GM19397 (cell line): ENCODE measurements at regions not wholly inside any gene's neighbourhood (a gene's known extent, or its start where the extent isn't known, plus 50 kb on each side); places are given as distances from the start of the nearest gene placed in this dataset.
"Not testable (repeated sequence)": the region's sequence is repeated elsewhere in the genome, so short reads cannot be mapped to it uniquely, and the experiment has no call there.

Experiments
- ATAC-seq: cut with Tn5 transposase; IDR thresholded peaks from one replicate; pipeline ENCODE4 v1.9.1; 2021; ENCODE audit warnings: mild to moderate bottlenecking, moderate library complexity; ENCODE audit not compliant: unreplicated experiment

DNA sequence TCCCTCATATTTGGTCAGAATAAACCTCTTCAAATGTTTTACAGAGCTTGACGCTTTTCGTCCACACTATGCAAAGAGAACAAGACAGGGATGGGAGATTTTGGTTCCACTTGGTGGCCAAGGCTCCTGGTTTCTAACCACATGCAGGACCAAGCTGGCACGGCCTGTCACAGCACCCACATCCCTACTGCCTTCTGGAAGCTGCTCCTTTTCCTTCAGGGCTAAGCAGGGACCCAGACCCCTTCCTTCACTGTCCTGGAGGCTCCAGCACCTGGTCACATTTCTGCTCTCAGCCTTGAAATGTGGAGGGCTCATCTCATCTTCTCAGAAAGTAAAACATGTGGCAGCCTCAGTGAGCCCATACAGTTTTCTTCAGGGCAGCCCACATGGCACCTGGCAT, 50.4 kb upstream of the ARHGEF7 start:
- ATAC-seq = no peak

DNA sequence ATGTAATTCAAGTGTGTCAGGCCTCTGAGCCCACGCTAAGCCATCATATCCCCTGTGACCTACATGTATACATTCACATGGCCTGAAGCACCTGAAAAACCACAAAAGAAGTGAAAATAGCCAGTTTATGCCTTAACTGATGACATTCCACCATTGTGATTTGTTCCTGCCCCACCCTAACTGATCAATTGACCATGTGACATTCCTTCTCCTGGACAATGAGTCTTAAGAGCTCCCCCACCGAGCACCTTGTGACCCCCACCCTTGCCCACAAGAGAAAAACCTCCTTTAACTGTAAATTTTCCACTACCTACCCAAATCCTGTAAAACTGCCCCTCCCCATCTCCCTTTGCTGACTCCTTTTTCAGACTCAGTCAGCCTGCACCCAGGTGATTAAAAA, 52.1 kb upstream of the ARHGEF7 start:
- no peak for ATAC-seq

DNA sequence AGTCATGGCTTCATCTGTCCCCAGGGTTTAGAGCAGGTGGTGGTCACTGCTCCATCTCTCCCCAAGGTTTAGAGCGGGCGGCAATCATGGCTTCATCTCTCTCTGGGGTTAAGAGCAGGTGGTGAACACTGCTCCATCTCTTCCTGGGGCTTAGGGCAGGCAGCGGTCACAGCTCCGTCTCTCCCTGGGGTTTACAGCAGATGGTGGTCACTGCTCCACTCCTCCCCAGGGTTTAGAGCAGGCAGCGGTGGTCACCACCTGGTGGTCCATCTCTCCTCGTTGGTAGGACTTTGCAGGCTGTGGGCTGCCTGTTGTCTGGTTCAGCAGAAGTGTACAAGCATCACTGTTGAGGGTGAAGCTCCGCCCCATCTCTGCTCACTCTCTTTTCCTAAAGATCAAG, 52.8 kb upstream of the ARHGEF7 start:
- ATAC-seq = no peak

DNA sequence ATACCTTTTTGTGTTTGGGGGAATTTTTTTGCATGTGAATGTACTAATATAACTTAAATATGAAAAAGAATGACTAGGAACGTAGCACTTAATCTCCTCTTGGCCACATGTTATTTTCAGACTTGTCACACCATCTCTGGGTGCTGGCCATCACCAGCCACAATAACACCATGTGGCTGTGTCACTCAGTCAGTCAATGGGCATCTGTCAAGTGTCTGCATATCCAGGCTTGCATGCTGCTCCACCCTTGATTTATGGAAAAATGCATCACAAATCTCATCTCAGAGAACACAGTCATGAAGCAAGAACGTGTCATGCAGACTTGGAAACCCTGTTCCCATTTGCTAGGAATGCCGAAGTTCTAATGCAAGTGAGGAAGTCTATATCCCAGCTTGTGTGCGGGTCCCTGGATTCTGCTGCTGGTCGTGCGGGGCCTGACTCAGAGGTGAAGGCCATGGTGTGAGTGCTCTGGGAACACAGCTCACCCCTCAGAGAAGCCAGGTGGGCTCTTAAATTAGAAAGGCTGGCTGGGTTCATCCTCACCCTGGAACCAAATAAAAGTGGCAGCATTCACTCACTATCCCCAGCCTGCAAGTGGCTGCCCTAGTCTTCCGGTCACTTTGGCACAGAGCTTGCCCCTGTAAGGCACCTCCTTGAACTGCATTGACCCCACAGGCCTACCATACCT, 53.6 kb upstream of the ARHGEF7 start:
- ATAC-seq = no peak

DNA sequence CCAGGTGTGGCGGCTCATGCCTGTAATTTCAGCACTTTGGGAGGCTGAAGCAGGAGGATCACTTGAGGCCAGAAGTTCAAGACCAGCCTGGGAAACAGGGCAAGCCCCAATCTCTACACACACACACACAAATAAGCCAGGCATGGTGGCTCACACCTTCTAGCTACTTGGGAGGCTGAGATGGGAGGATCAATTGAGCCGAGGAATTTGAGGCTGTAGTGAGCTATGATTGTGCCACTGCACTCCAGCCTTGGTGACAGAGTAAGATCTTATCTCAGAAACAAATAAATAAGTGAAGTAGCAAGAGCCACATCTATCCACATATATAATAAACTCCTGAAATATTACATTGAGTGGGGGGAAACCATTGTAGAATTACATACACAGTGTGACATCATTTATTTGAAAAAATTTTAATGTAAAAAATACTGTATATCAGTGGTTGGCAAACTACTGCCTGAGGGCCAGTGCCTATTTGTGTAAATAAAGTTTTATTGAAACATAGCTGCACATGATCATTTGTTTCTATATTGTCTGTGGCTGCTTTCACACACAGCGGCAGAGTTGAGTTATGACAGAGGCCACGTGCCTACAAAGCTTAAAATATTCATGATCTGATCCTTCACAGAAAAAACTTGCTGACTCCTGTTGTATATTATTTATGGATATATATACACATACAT, 54.7 kb upstream of the ARHGEF7 start:
- ATAC-seq = no peak

DNA sequence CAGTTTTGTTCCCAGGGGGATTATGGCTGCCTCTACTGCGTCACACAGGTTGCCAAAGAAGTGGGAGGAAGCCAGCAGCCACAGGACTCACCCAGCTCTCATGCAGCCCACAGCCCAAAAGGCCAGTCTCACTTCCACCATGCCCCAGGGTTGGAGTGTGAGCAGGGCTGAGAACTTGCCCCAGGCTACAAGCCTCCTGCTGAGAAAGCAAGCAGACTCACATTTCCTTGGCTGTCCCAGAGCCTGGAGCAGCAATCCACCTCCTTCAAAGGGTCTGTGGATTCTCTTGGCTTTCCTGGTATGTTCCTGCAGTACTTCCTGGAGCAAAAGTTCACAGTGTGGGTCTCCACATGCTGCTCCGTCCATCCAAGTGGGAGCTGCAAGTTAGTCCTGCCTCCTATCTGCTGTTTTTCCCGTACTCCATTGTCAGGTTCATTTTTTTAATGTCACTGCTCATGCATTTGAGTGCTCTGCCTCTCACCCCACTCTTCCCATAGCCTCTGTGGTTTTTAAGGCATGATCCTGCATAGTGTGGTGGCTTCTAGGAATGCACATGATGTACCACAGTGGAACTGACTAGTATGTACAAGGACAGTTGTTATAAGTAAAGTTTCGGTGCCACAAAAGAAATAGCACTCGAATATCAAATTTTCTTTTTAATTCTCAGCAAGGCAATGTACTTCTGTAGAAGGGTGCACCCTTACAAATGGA, 56.2 kb upstream of the ARHGEF7 start:
- ATAC-seq = no peak

DNA sequence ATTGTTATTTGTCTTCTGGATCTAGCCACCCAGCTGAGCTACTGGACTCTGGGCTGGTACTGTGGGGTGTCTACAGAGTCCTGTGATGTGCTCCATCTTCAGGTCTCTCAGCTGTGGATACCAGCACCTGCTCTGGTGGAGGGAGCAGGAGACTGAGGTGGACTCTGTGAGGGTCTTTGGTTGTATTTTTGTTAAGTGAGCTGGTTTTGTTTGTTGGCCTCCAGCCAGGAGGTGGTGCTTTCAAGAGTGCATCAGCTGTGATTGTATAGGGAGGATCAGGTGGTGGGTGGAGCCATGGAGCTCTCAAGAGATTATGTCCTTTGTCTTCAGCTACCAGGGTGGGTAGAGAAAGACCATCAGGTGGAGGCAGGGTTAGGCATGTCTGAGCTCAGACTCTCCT, 56.8 kb upstream of the ARHGEF7 start:
- not testable (repeated sequence) for ATAC-seq

DNA sequence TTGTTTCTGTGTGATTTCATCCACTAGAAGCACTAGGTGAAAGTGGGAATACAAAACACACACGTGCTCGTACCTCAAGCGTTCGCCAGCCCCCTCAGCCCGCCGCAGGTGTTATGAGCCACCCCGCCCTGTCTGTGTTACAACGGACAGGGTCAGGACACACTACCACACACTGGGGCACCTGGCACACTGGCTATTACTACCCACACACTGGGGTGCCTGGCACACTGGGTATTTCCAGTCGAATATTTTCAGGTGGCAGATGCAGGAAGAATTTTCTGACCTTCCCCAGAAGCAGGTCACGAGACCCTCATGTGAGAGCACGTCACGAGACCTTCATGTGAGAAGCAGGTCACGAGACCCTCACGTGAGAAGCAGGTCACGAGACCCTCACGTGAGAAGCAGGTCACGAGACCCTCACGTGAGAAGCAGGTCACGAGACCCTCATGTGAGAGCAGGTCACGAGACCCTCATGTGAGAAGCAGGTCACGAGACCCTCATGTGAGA, 63.3 kb upstream of the ARHGEF7 start:
- ATAC-seq = not testable (repeated sequence)

DNA sequence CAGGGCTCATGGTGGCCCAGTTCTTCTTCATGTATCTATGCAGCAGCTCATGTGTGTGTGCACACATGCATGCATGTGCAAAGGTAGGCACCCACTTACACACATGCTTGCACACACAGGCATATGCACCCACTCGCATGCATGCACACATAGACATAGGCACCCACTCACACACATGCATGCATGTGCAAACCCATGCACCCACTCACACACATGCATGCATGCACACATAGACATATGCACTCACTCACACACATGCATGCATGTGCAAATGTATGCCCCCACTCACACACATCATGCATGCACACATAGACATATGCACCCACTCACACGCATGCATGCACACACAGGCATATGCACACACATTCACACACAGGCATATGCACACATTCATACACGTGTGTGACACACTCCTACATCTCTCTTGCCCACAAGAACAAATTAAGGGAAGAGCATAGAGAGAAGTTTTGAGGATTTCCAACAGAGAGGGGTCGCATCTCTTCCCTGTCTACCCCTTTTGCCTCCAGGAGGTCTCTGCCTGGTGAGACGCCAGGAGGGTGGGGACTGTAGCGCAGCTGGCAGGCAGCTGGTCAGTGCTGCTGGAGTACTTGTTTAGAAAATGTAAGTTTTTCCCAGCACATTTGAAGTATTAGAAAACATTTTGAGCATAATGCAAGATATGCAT, 63.9 kb upstream of the ARHGEF7 start:
- ATAC-seq = no peak

DNA sequence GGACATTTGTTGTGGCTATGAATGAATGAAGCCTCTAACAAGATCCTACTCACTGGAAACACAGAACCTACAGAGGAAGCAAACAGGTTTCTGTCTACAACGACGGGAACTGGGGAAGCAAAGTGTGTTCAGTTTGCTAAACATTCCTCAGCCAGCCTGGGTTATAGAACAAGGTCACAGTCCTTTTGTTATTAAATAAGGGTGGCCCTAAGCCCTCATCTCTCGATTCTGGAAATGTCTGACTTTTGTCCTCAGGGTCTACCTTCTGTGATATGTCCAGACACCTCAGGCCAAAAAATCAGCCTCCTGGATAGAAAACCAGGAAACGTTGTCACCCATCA, 64.6 kb upstream of the ARHGEF7 start:
- no peak for ATAC-seq

DNA sequence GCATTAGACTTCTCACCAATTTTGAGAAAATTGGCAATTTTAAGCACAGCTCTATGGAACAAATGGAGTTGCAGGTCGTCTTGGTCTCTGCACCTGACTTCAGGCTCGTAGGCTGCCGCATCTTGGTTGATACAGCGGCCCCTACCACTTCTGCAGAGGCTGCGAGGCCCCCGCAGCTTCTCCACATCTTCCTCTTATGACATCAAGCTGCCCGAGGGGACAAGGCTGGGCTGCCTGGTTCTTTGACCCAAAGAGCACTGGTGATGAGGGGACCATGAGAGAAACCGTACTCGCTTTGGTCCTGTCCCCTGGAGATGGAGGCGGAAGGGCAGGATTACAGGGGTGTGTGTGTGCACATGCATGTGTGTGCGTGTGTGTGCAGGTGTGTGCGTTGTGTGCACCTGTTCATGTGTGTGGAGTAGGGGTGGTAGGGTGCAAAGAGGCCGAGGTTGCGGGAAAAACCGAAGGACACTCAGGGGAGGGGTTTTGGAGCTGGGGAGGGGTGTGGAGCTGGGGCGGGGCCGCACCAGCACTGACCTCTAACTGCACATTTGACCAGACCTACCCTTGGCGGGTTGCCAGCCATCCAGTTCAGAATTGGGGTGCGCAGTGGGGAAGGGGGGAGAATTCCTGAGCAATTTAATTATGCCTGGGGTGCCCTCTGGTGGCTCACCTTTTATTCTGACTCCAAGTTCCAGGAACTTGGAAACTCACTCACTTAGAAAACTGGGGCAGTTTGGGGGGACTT, 65.1 kb upstream of the ARHGEF7 start:
- no peak for ATAC-seq

DNA sequence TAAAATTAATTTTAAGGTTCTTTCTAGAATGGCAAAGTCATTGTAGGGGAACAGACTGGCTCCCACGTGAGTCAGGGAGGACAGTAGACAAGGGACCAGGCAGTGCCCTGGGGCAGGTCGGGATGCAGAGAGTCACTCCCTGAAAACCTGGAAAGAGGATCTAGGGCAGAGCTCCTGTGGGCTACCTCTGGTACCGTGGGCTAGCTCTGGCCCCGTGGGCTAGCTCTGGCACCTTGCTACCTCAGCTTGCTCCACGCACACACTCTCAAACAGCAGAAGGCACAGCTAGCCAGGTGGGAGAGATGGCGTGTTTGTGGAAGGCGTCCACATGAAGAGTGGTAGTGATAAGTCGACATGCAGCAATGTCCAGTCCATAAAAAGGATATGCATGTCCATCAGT, 66.7 kb upstream of the ARHGEF7 start:
- ATAC-seq = no peak

DNA sequence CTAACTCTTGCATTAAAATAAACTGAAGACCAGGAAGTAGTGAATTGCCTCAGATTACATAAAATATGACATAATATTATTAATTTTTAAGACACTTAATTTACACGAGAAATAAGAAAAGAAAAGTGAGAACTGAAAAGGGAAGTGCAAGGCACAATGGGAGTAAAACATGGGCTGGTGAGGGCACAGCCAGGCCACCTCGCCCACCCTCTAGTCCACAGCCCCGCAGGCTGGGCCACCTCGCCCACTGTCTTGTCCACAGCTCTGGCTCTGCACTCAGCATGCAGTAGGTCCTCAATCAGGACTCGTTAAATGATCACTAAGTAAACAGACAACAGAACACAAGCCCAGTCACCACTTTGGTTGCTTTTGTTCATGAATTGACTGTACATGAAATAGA, 67.8 kb upstream of the ARHGEF7 start:
- no peak for ATAC-seq

DNA sequence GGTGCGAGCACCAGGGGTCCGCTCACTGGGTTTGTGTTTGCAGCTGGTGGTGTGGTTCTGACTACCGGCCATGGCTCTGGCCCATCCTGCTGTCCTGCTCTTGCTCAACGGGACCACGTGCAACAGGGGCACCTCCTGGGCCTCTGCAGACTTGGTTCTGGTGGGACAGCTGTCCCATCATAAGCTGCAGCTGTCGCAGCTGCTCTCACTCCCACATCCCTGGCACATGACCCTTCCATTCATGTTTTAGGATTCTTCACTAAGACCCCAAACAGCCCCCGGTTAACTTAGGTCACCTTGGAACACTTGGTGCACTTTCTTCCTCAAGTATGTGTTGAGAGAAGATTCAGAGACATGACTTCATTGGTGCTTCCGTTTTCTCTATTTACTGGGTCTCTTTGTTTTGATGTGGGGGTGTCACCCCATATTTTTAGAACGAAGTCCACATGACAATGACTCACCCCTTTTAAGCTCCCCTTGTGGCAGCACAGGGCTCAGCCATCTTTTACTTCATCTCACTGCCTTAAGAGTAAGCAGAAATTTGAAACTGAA, 68.4 kb upstream of the ARHGEF7 start:
- ATAC-seq = no peak

DNA sequence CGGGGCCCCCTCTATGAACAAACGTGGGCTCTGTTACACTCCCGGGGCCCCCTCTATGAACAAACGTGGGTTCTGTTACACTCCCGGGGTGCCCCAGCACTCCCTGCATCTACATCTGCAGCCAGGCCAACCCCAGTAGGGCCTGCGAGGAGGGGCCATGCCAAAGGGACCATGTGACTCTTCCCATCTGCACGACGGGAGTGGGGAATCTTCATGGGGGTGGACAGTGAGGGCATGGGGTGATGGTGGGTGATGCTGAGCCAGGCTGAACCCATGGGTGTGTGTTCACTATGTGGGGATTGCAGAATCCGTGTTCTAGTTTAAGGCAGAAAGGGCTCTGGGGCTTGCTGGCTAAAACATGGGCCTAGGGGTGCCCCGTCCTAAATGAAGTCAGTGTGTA, 69.9 kb upstream of the ARHGEF7 start:
- no peak for ATAC-seq

DNA sequence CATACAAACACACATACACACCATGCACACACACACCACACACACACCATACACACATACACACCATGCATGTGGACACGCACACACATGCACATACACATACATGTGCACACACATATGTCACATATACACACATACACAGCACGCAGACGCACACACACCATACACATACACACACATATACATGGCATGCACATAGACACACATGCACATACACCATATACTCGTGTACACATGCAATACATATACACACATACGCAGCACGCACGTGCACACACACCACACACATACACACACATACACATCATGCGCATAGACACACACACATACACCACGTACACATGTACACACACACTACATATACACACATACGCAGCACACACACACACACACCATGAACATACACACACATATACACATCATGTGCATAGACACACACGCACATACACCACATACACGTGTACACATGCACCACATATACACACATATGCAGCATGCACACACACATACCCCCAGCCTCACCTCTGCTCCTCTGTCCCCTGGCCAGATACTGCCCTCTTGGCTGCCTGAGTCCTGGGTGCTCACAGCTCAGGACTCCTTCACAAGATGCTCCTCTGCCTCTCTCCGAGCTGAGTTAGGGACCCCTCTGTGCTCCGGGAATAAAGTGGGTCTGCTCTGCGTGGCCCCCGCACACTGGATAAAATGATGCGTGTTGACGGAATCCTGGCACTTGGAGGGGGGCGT, 70.9 kb upstream of the ARHGEF7 start:
- ATAC-seq = no peak

DNA sequence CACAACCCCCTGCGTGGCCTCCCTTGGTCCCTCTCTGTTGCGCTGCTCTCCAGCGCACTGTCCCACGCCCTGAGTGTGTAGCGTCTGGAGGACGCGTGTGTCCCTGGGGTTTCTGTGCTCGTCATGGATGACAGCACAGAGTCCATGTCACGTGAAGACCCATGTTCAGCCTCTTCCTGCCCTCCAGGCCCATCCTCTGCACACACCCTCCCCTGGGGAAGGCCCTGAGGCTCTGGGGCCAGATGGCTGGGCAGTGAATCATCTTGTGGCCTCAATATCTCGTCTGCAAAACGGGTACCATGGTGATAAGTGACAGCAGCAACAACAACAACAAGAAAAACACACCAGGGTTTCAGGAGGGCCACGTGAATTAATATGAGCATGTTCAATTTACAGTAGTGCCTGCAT, 71.5 kb upstream of the ARHGEF7 start:
- ATAC-seq = no peak

DNA sequence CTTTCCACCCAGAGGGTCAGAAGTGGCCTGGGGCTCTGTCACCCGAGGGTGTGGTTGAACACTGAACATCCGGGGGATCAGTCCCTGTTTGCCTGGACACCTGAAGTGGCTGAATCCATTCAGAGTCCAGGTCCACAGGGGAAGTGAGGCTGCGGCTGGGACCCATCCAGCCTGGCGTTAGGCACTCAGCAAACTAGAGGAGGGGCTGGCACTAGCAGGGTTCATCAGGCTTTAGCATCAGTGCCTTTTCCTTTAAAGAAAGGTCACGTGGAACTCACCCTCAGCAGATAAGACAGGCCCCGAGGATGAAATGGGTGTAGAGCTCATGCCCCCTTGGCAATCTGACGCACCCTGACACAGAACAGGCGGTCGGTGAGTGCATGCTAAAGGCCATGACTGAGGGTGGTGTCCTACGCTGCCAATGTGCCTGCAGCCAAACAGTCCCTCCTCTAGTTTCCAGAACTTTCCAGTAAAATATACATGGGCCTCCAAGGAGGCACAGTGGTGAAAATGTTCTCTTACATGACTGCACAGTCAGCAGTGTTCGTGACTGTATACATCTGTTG, 72.4 kb upstream of the ARHGEF7 start:
- no peak for ATAC-seq

DNA sequence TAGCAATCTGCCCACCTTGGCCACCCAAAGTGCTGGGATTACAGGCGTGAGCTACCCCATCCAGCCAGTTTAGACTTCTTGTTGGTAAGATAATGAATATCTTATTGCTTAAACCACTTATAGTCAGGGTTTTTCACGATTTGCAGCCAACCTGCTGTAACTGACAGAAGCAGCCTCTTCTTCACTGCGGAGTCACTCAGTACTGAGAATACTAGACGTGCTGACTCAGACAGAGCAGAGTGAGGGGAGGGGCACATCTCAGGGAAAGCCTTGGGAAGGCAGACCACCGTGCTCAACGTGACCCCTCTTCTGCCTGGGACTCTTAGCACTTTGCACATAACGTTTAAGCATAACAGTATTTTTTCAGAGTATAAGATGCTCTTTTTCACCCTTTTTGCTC, 74.3 kb upstream of the ARHGEF7 start:
- no peak for ATAC-seq

DNA sequence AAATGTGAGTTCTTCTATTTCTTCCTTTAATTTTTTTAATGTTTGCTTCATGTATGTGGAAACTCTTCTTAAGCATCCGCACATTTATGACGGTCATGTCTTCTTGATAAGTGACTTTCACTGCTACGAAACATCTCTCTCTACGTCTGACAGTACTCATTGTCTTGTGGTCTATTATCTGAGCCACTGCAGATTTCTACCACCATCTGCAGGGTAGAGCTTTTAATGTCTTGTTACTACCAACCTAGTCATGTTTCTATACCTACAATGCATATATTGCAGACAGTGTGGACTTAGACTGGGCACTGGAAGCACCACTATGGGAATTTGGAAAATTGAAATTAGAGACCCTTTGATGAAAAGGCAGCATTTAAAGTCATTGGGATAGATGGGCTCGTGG, 75.4 kb upstream of the ARHGEF7 start:
- ATAC-seq = no peak
